OCI-LY1 (cell line): ENCODE measurements at regions not wholly inside any gene's neighbourhood (a gene's known extent, or its start where the extent isn't known, plus 50 kb on each side); places are given as distances from the start of the nearest gene placed in this dataset.

ENCODE experiments used
- H2AFZ ChIP-seq: fragments of 200-600 bp; sonication (generic), shearing (Covaris generic); 2 replicates; pipeline ENCODE4 v1.6.0; 2014; ENCODE audit warnings: antibody characterized with exemption, mild to moderate bottlenecking, low read length
- H3F3A ChIP-seq: fragments of 200-600 bp; sonication (generic), shearing (Covaris generic); 2 replicates; pipeline ENCODE4 v1.6.0; 2014; ENCODE audit warnings: mild to moderate bottlenecking, antibody characterized with exemption, low read length, moderate library complexity; ENCODE audit not compliant: insufficient read depth
- H3K27ac ChIP-seq: fragments of 200-600 bp; sonication (generic); 2 replicates; pipeline ENCODE4 v1.5.1; 2014; ENCODE audit warnings: low read length, mixed run types, mild to moderate bottlenecking, low read depth; ENCODE audit not compliant: poor library complexity, severe bottlenecking
- H3K27me3 ChIP-seq: fragments of 200-600 bp; sonication (generic); 2 replicates; pipeline ENCODE4 v1.6.0; 2014; ENCODE audit warnings: antibody characterized with exemption, mild to moderate bottlenecking, low read length, moderate library complexity; ENCODE audit not compliant: insufficient read depth
- H3K36me3 ChIP-seq: fragments of 200-600 bp; sonication (generic); 2 replicates; pipeline ENCODE4 v1.6.1; 2014; ENCODE audit warnings: mild to moderate bottlenecking, antibody characterized with exemption, low read length, moderate library complexity, mixed read lengths; ENCODE audit not compliant: insufficient read depth
- H3K4me1 ChIP-seq: fragments of 200-600 bp; sonication (generic); 2 replicates; pipeline ENCODE4 v1.5.1; 2014; ENCODE audit warnings: mild to moderate bottlenecking, low read length, moderate library complexity; ENCODE audit not compliant: insufficient read depth, severe bottlenecking
- H3K4me2 ChIP-seq: fragments of 200-600 bp; sonication (generic), shearing (Covaris generic); 2 replicates; pipeline ENCODE4 v1.6.1; 2014; ENCODE audit warnings: low read length
- H3K4me3 ChIP-seq: fragments of 200-600 bp; sonication (generic); 2 replicates; pipeline ENCODE4 v1.5.1; 2014; ENCODE audit warnings: low read length, low read depth, mild to moderate bottlenecking, mixed read lengths; ENCODE audit not compliant: poor library complexity, severe bottlenecking
- H3K79me2 ChIP-seq: fragments of 200-600 bp; shearing (Covaris generic); 2 replicates; pipeline ENCODE4 v1.6.1; 2016; ENCODE audit warnings: mixed run types, low read length, mixed read lengths; ENCODE audit not compliant: insufficient read depth
- H3K9ac ChIP-seq: fragments of 200-600 bp; sonication (generic), shearing (Covaris generic); 2 replicates; pipeline ENCODE4 v1.6.1; 2014; ENCODE audit warnings: mild to moderate bottlenecking, low read length, mixed read lengths
- H3K9me2 ChIP-seq: fragments of 200-600 bp; sonication (generic), shearing (Covaris generic); 2 replicates; pipeline ENCODE4 v1.6.1; 2014; ENCODE audit warnings: low read depth, mild to moderate bottlenecking, low read length, mixed read lengths
- H3K9me3 ChIP-seq: fragments of 200-600 bp; shearing (Covaris generic); 2 replicates; pipeline ENCODE4 v1.6.1; 2014; ENCODE audit warnings: low read length, mixed read lengths
- H4K20me1 ChIP-seq: fragments of 200-600 bp; sonication (generic), shearing (Covaris generic); 2 replicates; pipeline ENCODE4 v1.6.0; 2016; ENCODE audit warnings: mild to moderate bottlenecking, low read length; ENCODE audit not compliant: insufficient read depth
- EZH2 ChIP-seq: fragments of 200-600 bp; sonication (generic), shearing (Covaris generic); IDR thresholded peaks from 2 replicates; pipeline ENCODE4 v1.8.0; 2017; ENCODE audit warnings: borderline replicate concordance, mixed run types, mild to moderate bottlenecking, antibody characterized with exemption, low read length, moderate library complexity, mixed read lengths
- TF ChIP-seq, protein P1 (sequence below): fragments of 200-600 bp; sonication (generic), shearing (Covaris generic); IDR thresholded peaks from 2 replicates; pipeline ENCODE4 v1.5.1; 2017; ENCODE audit warnings: mild to moderate bottlenecking, antibody characterized with exemption, low read length, moderate library complexity, mixed read lengths

GRCh38 chr15:92833106-92833433 is 67.1 kb upstream of the CHD2 start:
- Histone ChIP-seq H3K27ac (peak overlapping the region; percentile 100), H3K4me2 (peak overlapping the region; percentile 82), H3K4me3 (peak overlapping the region; percentile 53), H3K9me3 (no peaks in the 10 kb centered on the region), H2AFZ (no peak overlapping the region), H3K36me3 (no peaks in the 10 kb centered on the region), H3K9ac (peak overlapping the region; percentile 74; the same call in 1 of the 2 replicates), H3K79me2 (no peaks in the 10 kb centered on the region), H3F3A (peaks cover 27% of the 10 kb centered on the region), H3K9me2 (no peaks in the 10 kb centered on the region), H3K4me1 (peaks cover 86% of the 10 kb centered on the region), H4K20me1 (no peaks in the 10 kb centered on the region), H3K27me3 (no peaks in the 10 kb centered on the region)
- TF ChIP-seq, protein P1, sequence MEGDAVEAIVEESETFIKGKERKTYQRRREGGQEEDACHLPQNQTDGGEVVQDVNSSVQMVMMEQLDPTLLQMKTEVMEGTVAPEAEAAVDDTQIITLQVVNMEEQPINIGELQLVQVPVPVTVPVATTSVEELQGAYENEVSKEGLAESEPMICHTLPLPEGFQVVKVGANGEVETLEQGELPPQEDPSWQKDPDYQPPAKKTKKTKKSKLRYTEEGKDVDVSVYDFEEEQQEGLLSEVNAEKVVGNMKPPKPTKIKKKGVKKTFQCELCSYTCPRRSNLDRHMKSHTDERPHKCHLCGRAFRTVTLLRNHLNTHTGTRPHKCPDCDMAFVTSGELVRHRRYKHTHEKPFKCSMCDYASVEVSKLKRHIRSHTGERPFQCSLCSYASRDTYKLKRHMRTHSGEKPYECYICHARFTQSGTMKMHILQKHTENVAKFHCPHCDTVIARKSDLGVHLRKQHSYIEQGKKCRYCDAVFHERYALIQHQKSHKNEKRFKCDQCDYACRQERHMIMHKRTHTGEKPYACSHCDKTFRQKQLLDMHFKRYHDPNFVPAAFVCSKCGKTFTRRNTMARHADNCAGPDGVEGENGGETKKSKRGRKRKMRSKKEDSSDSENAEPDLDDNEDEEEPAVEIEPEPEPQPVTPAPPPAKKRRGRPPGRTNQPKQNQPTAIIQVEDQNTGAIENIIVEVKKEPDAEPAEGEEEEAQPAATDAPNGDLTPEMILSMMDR = no peak
- no peak for TF ChIP-seq EZH2

DNA sequence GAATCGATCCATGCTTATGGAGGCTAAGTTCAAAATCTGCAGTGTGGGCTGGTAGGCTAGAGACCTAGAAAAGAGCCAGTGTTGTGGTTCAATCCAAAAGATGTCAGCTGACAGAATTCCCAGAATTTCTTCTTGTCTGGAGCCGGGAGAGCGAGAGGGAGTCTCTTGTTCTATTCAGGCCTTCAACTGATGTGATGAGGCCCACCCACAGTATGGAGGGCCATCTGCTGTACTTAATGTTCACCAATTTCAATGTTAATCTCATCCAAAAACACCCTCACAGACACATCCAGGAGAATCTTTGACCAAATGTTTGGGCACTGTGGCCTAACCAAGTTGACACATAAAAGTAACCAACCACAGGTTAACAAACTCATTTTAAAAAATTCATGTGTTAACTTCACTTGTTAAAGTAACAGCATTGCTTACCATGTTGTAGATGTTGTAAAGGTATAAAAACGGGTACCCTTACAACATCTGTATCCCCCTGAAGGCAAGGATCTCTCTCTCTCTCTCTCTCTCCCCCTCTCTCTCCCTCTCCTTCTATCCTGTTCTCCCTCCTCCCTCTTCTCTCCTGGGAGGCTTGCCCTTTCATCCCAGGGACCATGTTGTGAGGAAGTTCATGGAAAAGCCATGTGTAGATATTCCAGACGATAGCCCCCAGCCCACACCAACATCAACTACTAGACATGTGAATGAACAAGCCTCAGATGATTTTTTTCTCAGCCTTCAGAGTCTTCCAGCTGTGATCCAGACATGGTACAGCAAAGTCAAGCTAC is 66.4 kb upstream of the CHD2 start:
- Histone ChIP-seq H3K79me2 (no peaks in the 10 kb centered on the region), H3K9ac (peak overlapping the region; percentile 74; the same call in 1 of the 2 replicates), H4K20me1 (no peaks in the 10 kb centered on the region), H3K27me3 (no peaks in the 10 kb centered on the region), H3K4me2 (peak overlapping the region; percentile 82; the same call in 1 of the 2 replicates), H3K36me3 (no peaks in the 10 kb centered on the region), H3K9me3 (no peaks in the 10 kb centered on the region), H3K9me2 (no peaks in the 10 kb centered on the region), H2AFZ (peak overlapping the region; percentile 32; the same call in 1 of the 2 replicates), H3K4me3 (no peak overlapping the region), H3F3A (peaks cover 31% of the 10 kb centered on the region), H3K4me1 (peaks cover 92% of the 10 kb centered on the region), H3K27ac (peak overlapping the region; percentile 100)
- TF ChIP-seq, protein P1 = no peak
- no peak for TF ChIP-seq EZH2

DNA sequence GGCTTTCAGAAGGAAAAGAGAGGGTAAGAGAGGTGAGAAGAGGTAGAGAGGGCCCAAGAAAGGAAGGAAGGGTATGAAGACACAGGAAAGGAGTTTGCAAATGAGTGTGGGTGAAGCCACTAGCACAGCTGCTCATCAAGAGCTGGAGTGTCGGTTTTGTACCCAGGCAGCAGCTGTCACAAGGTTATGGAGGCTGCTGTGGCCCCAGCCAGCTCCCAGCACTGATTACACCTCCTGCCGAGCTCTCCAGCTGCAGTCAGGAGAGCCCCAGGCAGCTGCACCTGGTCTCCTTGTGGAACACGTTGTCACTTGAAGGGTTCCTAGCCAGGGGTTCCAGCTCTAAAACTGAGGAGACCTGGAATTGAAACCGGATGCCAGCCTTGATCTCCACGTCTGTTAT is 60.4 kb upstream of the CHD2 start:
- H3K4me2 ChIP-seq = peak overlapping the region; percentile 37

More for the DNA sequence above, 60.4 kb upstream of the CHD2 start:
- Histone ChIP-seq H3K9me3 (no peaks in the 10 kb centered on the region), H3K4me1 (peaks cover 84% of the 10 kb centered on the region), H3K79me2 (no peaks in the 10 kb centered on the region), H2AFZ (no peak overlapping the region), H4K20me1 (no peaks in the 10 kb centered on the region), H3K9ac (peak overlapping the region; percentile 42; the same call in 1 of the 2 replicates), H3K27ac (peak overlapping the region; percentile 98), H3F3A (peaks cover 8% of the 10 kb centered on the region), H3K9me2 (no peaks in the 10 kb centered on the region), H3K36me3 (no peaks in the 10 kb centered on the region), H3K27me3 (no peaks in the 10 kb centered on the region), H3K4me3 (peak overlapping the region; percentile 24)
- TF ChIP-seq, protein P1 = no peak
- no peak for TF ChIP-seq EZH2
